Kidney epithelial cell (primary cell): ENCODE measurements at regions not wholly inside any gene's neighbourhood (a gene's known extent, or its start where the extent isn't known, plus 50 kb on each side); places are given as distances from the start of the nearest gene placed in this dataset.

Experiments
- DNase-seq: peaks from one replicate; pipeline ENCODE4 v3.0.0-alpha.2; 2010; ENCODE audit warnings: low read depth
- H3K27me3 ChIP-seq: 2 replicates; pipeline ENCODE4 v1.6.0; 2011; ENCODE audit warnings: low read length; ENCODE audit not compliant: control insufficient read depth, insufficient read depth
- H3K36me3 ChIP-seq: 2 replicates; pipeline ENCODE4 v1.5.1; 2011; ENCODE audit warnings: low read length; ENCODE audit not compliant: control insufficient read depth, insufficient read depth
- H3K4me3 ChIP-seq: 2 replicates; pipeline ENCODE4 v1.5.1; 2011; ENCODE audit warnings: low read depth, mild to moderate bottlenecking, control low read depth, low read length
- CTCF ChIP-seq: IDR thresholded peaks from 2 replicates; pipeline ENCODE4 v1.5.1; 2011; ENCODE audit warnings: mild to moderate bottlenecking, moderate library complexity, low read length, control low read depth, inconsistent platforms; ENCODE audit not compliant: insufficient read depth, poor library complexity, severe bottlenecking

- H3K27me3 ChIP-seq, result no peaks in the 10 kb centered on the region
- H3K36me3 ChIP-seq, result no peaks in the 10 kb centered on the region
- TF ChIP-seq CTCF, result no peak
- no peak for DNase-seq
- H3K4me3 ChIP-seq, result no peak overlapping the region
Observed at GRCh38 chr1:38523568-38523939, 336.0 kb downstream of the RRAGC start.

GRCh38 chr1:38522915-38523567 is 336.5 kb downstream of the RRAGC start:
- H3K4me3 ChIP-seq, result no peak overlapping the region
- no peaks in the 10 kb centered on the region for H3K27me3 ChIP-seq
- DNase-seq, result no peak
- H3K36me3 ChIP-seq, result no peaks in the 10 kb centered on the region
- no peak for TF ChIP-seq CTCF

- H3K27me3 ChIP-seq, result peaks cover 2% of the 10 kb centered on the region
- no peaks in the 10 kb centered on the region for H3K36me3 ChIP-seq
- no peak for DNase-seq
- TF ChIP-seq CTCF, result no peak
- no peak overlapping the region for H3K4me3 ChIP-seq
Observed at GRCh38 chr1:38516560-38516959, 343.0 kb downstream of the RRAGC start.

GRCh38 chr1:38512789-38513188 is 346.8 kb downstream of the RRAGC start:
- TF ChIP-seq CTCF, result no peak
- no peaks in the 10 kb centered on the region for H3K36me3 ChIP-seq
- no peak for DNase-seq
- peaks cover 2% of the 10 kb centered on the region for H3K27me3 ChIP-seq
- H3K4me3 ChIP-seq, result no peak overlapping the region

GRCh38 chr1:38512024-38512767 is 347.4 kb downstream of the RRAGC start:
- H3K36me3 ChIP-seq, result no peaks in the 10 kb centered on the region
- no peak for DNase-seq
- no peak for TF ChIP-seq CTCF
- H3K27me3 ChIP-seq, result peaks cover 2% of the 10 kb centered on the region
- H3K4me3 ChIP-seq, result no peak overlapping the region
